CD4-positive, alpha-beta memory T cell (primary cell): ENCODE measurements at regions not wholly inside any gene's neighbourhood (a gene's known extent, or its start where the extent isn't known, plus 50 kb on each side); places are given as distances from the start of the nearest gene placed in this dataset.
"Not testable (repeated sequence)": the region's sequence is repeated elsewhere in the genome, so short reads cannot be mapped to it uniquely, and the experiment has no call there.

Experiments
- CTCF ChIA-PET: fragments of 350-600 bp; sonication (Branson Sonifier 250); formaldehyde crosslinking; loops from one replicate; lab custom pipeline; 2021; ENCODE audit warnings: inconsistent platforms; ENCODE audit not compliant: partially characterized antibody; lab: Charles Lee
- POLR2A ChIA-PET: fragments of 350-600 bp; sonication (Branson Sonifier 250); formaldehyde crosslinking; loops from one replicate; lab custom pipeline; 2021; ENCODE audit not compliant: partially characterized antibody; lab: Charles Lee
- DNase-seq, 5 donors: peaks; one replicate each; pipeline versions ENCODE4 v3.0.0 to v3.0.0-alpha.2; 2020 to 2022; ENCODE audit warnings: mixed read lengths in 1 of 5
- H3K27ac ChIP-seq: one replicate; pipeline ENCODE4 v1.7.0; 2013; ENCODE audit warnings: low read depth, low read length
- H3K27me3 ChIP-seq: 2 replicates; pipeline ENCODE4 v1.7.0; 2013; ENCODE audit warnings: mild to moderate bottlenecking, low read length, moderate library complexity; ENCODE audit not compliant: insufficient read depth
- H3K36me3 ChIP-seq: 2 replicates; pipeline ENCODE4 v1.7.0; 2013; ENCODE audit warnings: mild to moderate bottlenecking, low read length, moderate library complexity; ENCODE audit not compliant: insufficient read depth
- H3K4me1 ChIP-seq: 2 replicates; pipeline ENCODE4 v1.7.0; 2013; ENCODE audit warnings: mild to moderate bottlenecking, low read length, moderate library complexity; ENCODE audit not compliant: insufficient read depth
- H3K4me3 ChIP-seq, 2 donors: one replicate each; pipeline ENCODE4 v1.7.0; 2013; ENCODE audit warnings: low read length in 2 of 2, mild to moderate bottlenecking in 1 of 2
- H3K9me3 ChIP-seq, 2 donors: one replicate each; pipeline ENCODE4 v1.7.0; 2013; ENCODE audit warnings: low read length in 2 of 2, control low read depth in 1 of 2; ENCODE audit not compliant: control insufficient read depth in 1 of 2
- H3K27ac Mint-ChIP-seq, 7 donors: one replicate each; pipeline ENCODE4 v1.8.0; 2020 to 2021; ENCODE audit warnings: mixed read lengths in 7 of 7, mild to moderate bottlenecking in 6 of 7, inconsistent platforms in 3 of 7, moderate library complexity in 3 of 7
- H3K27me3 Mint-ChIP-seq, 2 donors: one replicate each; pipeline ENCODE4 v1.8.0; 2020 to 2021; ENCODE audit warnings: mixed read lengths in 2 of 2
- H3K36me3 Mint-ChIP-seq, 2 donors: one replicate each; pipeline ENCODE4 v1.8.0; 2020 to 2021; ENCODE audit warnings: mixed read lengths in 2 of 2, inconsistent platforms in 1 of 2, mild to moderate bottlenecking in 1 of 2
- H3K4me1 Mint-ChIP-seq, 4 donors: one replicate each; pipeline ENCODE4 v1.8.0; 2020 to 2021; ENCODE audit warnings: mixed read lengths in 4 of 4, mild to moderate bottlenecking in 1 of 4
- H3K4me3 Mint-ChIP-seq, 8 donors: one replicate each; pipeline ENCODE4 v1.8.0; 2020 to 2021; ENCODE audit warnings: mixed read lengths in 8 of 8, mild to moderate bottlenecking in 7 of 8, moderate library complexity in 6 of 8, inconsistent platforms in 3 of 8
- H3K9me3 Mint-ChIP-seq, 8 donors: one replicate each; pipeline ENCODE4 v1.8.0; 2020 to 2021; ENCODE audit warnings: mixed read lengths in 8 of 8, mild to moderate bottlenecking in 5 of 8, inconsistent platforms in 3 of 8, moderate library complexity in 1 of 8
- intact Hi-C: fragments of 100-400 bp; cut with micrococcal nuclease; formaldehyde crosslinking; loops from one replicate; pipeline ENCODE4 v1.15.1; 2023

- H3K4me1 Mint-ChIP-seq, H3K27ac Mint-ChIP-seq, H3K36me3 Mint-ChIP-seq, intact Hi-C loops, H3K4me3 ChIP-seq, H3K9me3 Mint-ChIP-seq, CTCF ChIA-PET, H3K27me3 ChIP-seq, H3K27ac ChIP-seq, H3K4me1 ChIP-seq, H3K36me3 ChIP-seq, POLR2A ChIA-PET, H3K27me3 Mint-ChIP-seq, DNase-seq, H3K9me3 ChIP-seq, H3K4me3 Mint-ChIP-seq: not testable (repeated sequence)
Measured at GRCh38 chr5:118462276-118462675, 526.1 kb downstream of the DTWD2 start.

- no peak overlapping the region for H3K4me3 Mint-ChIP-seq
- CTCF ChIA-PET: no interaction called here
- no peak for DNase-seq
- intact Hi-C loops: no loop called here
- H3K27ac ChIP-seq: no peak overlapping the region
- peaks cover 0 to 4% (median under 1%) of the 10 kb centered on the region in 8 donors for H3K9me3 Mint-ChIP-seq
- H3K27me3 ChIP-seq: no peaks in the 10 kb centered on the region
- H3K27ac Mint-ChIP-seq: peak overlapping the region in 1 of 7 donors; percentile 81
- H3K4me1 ChIP-seq: no peaks in the 10 kb centered on the region
- no peaks in the 10 kb centered on the region for H3K4me1 Mint-ChIP-seq
- POLR2A ChIA-PET: no interaction called here
- H3K9me3 ChIP-seq: no peaks in the 10 kb centered on the region
- H3K27me3 Mint-ChIP-seq: peaks cover 0 to under 1% of the 10 kb centered on the region in 2 donors
- no peak overlapping the region for H3K4me3 ChIP-seq
- H3K36me3 Mint-ChIP-seq: no peaks in the 10 kb centered on the region
- H3K36me3 ChIP-seq: no peaks in the 10 kb centered on the region
Measured at GRCh38 chr5:118461436-118461835, 526.9 kb downstream of the DTWD2 start.

GRCh38 chr5:118459490-118459889 is 528.9 kb downstream of the DTWD2 start:
- Histone ChIP-seq H3K27me3 (no peaks in the 10 kb centered on the region), H3K4me3 (no peak overlapping the region), H3K36me3 (no peaks in the 10 kb centered on the region), H3K4me1 (no peaks in the 10 kb centered on the region), H3K27ac (no peak overlapping the region), H3K9me3 (no peaks in the 10 kb centered on the region)
- Mint-ChIP-seq H3K4me3 (no peak overlapping the region), H3K4me1 (no peaks in the 10 kb centered on the region), H3K27ac (no peak overlapping the region), H3K36me3 (no peaks in the 10 kb centered on the region), H3K27me3 (peaks cover 0 to 1% of the 10 kb centered on the region in 2 donors), H3K9me3 (peaks cover 0 to 5% (median 3%) of the 10 kb centered on the region in 8 donors)
- intact Hi-C loops: no loop called here
- ChIA-PET CTCF (no interaction called here), POLR2A (no interaction called here)
- DNase-seq: no peak

- ChIA-PET POLR2A (no interaction called here), CTCF (no interaction called here)
- Mint-ChIP-seq H3K27ac (no peak overlapping the region), H3K9me3 (peaks cover 0 to 5% (median 3%) of the 10 kb centered on the region in 8 donors), H3K4me3 (no peak overlapping the region), H3K36me3 (no peaks in the 10 kb centered on the region), H3K4me1 (no peaks in the 10 kb centered on the region), H3K27me3 (peaks cover 0 to 1% of the 10 kb centered on the region in 2 donors)
- Histone ChIP-seq H3K4me3 (no peak overlapping the region), H3K9me3 (no peaks in the 10 kb centered on the region), H3K4me1 (no peaks in the 10 kb centered on the region), H3K27me3 (no peaks in the 10 kb centered on the region), H3K36me3 (no peaks in the 10 kb centered on the region), H3K27ac (no peak overlapping the region)
- intact Hi-C loops: no loop called here
- no peak for DNase-seq
Measured at GRCh38 chr5:118456085-118456484, 532.3 kb downstream of the DTWD2 start.

- POLR2A ChIA-PET: no interaction called here
- CTCF ChIA-PET: no interaction called here
- H3K9me3 ChIP-seq: no peaks in the 10 kb centered on the region
- no peaks in the 10 kb centered on the region for H3K4me1 ChIP-seq
- H3K27ac Mint-ChIP-seq: no peak overlapping the region
- no peaks in the 10 kb centered on the region for H3K36me3 ChIP-seq
- no peak overlapping the region for H3K27ac ChIP-seq
- intact Hi-C loops: no loop called here
- H3K4me3 ChIP-seq: no peak overlapping the region
- DNase-seq: no peak
- peaks cover 0 to 3% (median 0%) of the 10 kb centered on the region in 8 donors for H3K9me3 Mint-ChIP-seq
- no peaks in the 10 kb centered on the region for H3K27me3 ChIP-seq
- H3K27me3 Mint-ChIP-seq: peaks cover 0 to 1% of the 10 kb centered on the region in 2 donors
- H3K4me1 Mint-ChIP-seq: no peaks in the 10 kb centered on the region
- no peak overlapping the region for H3K4me3 Mint-ChIP-seq
- no peaks in the 10 kb centered on the region for H3K36me3 Mint-ChIP-seq
Measured at GRCh38 chr5:118451697-118452247, 536.6 kb downstream of the DTWD2 start.

- Mint-ChIP-seq H3K36me3 (no peaks in the 10 kb centered on the region), H3K4me1 (no peaks in the 10 kb centered on the region), H3K27me3 (no peaks in the 10 kb centered on the region), H3K9me3 (no peaks in the 10 kb centered on the region), H3K27ac (no peak overlapping the region), H3K4me3 (no peak overlapping the region)
- Histone ChIP-seq H3K36me3 (no peaks in the 10 kb centered on the region), H3K4me3 (no peak overlapping the region), H3K27ac (no peak overlapping the region), H3K9me3 (no peaks in the 10 kb centered on the region), H3K4me1 (no peaks in the 10 kb centered on the region), H3K27me3 (no peaks in the 10 kb centered on the region)
- no peak for DNase-seq
- ChIA-PET CTCF (no interaction called here), POLR2A (no interaction called here)
- intact Hi-C loops: no loop called here
Measured at GRCh38 chr5:118450554-118451332, 537.6 kb downstream of the DTWD2 start.

- ChIA-PET POLR2A (no interaction called here), CTCF (no interaction called here)
- Mint-ChIP-seq H3K4me3 (no peak overlapping the region), H3K4me1 (no peaks in the 10 kb centered on the region), H3K27ac (no peak overlapping the region), H3K27me3 (no peaks in the 10 kb centered on the region), H3K36me3 (no peaks in the 10 kb centered on the region), H3K9me3 (no peaks in the 10 kb centered on the region)
- Histone ChIP-seq H3K27ac (no peak overlapping the region), H3K27me3 (no peaks in the 10 kb centered on the region), H3K4me1 (no peaks in the 10 kb centered on the region), H3K9me3 (no peaks in the 10 kb centered on the region), H3K4me3 (no peak overlapping the region), H3K36me3 (no peaks in the 10 kb centered on the region)
- intact Hi-C loops: no loop called here
- no peak for DNase-seq
Measured at GRCh38 chr5:118447350-118447749, 541.0 kb downstream of the DTWD2 start.
